Fibroblast of the aortic adventitia (primary cell): ENCODE measurements at regions not wholly inside any gene's neighbourhood (a gene's known extent, or its start where the extent isn't known, plus 50 kb on each side); places are given as distances from the start of the nearest gene placed in this dataset.
"Not testable (repeated sequence)": the region's sequence is repeated elsewhere in the genome, so short reads cannot be mapped to it uniquely, and the experiment has no call there.

Source experiments
- DNase-seq: peaks from one replicate; pipeline ENCODE4 v3.0.0-alpha.2; 2010; ENCODE audit warnings: low read depth
- H3K4me3 ChIP-seq: 2 replicates; pipeline ENCODE4 v1.5.1; 2011; ENCODE audit warnings: low read depth, mild to moderate bottlenecking, control low read depth, low read length, moderate library complexity
- TF ChIP-seq, protein P1 (sequence below): IDR thresholded peaks from 2 replicates; pipeline ENCODE4 v1.5.1; 2011; ENCODE audit warnings: mild to moderate bottlenecking, low read length, control low read depth, inconsistent platforms; ENCODE audit not compliant: insufficient read depth

DNA sequence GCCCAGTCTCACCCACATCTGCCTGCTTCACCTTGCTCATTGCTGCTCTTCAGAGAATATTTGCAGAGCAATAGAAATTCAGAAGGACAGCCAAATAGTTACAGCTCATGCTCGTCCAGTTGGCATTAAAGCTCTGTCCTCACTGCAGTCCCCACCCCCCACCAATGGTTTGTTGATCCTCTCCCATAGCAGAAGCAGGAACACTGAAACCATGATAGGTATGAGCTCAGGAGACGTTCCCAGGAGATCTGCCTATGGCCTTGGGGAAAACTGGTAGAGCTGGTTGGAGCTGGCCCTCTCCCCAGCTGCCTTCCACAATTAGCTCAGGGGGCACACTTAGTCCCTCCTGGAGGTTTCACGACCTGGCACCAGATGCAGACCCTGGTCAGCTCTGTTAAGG lies 68.6 kb upstream of the KMT2C start:
- TF ChIP-seq, protein P1, sequence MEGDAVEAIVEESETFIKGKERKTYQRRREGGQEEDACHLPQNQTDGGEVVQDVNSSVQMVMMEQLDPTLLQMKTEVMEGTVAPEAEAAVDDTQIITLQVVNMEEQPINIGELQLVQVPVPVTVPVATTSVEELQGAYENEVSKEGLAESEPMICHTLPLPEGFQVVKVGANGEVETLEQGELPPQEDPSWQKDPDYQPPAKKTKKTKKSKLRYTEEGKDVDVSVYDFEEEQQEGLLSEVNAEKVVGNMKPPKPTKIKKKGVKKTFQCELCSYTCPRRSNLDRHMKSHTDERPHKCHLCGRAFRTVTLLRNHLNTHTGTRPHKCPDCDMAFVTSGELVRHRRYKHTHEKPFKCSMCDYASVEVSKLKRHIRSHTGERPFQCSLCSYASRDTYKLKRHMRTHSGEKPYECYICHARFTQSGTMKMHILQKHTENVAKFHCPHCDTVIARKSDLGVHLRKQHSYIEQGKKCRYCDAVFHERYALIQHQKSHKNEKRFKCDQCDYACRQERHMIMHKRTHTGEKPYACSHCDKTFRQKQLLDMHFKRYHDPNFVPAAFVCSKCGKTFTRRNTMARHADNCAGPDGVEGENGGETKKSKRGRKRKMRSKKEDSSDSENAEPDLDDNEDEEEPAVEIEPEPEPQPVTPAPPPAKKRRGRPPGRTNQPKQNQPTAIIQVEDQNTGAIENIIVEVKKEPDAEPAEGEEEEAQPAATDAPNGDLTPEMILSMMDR, result no peak
- no peak for DNase-seq
- no peak overlapping the region for H3K4me3 ChIP-seq

DNA sequence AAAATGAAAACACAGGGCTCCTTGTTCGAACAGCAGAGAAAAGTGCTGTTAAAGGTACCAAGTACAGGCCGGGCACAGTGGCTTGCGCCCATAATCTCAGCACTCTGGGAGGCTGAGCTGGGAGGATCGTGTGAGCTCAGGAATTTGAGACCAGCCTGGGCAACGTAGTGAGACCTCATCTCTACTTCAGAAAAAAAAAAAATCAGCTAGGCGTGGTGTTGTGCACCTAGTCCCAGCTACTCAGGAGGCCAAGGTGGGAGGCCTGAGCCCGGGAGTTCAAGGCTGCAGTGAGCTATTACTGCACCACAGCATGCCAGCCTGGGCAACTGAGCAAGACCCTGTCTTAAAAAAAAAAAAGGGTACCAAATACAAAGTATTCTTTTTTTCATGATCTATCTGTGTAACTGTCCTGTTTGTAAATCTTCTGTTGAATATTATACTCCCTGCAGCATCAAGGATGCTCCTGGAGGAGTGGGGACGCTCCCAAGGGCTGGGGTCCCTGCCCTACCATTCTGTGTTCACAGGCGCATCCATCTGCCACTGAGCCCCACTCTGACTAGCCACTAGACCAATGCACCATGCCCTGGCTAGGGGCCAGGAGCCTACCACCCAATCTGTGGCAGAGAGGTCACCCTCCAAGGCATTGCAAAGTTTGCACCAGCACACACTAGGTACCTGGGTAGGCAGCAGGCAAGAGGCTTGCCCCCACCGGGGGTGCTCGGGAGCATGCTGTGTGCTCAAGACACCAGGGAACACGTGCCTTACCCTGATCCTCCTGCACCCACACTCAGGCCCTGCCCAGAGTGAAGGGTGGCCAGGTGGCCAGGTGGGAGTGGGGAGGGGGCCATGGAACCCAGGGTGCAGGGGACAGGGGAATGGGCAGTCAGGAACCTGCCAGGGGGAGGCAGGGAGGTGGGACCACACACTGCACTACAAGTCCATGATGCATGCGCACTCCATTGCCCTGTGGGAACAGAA lies 67.3 kb upstream of the KMT2C start:
- TF ChIP-seq, protein P1, result no peak
- no peak for DNase-seq
- no peak overlapping the region for H3K4me3 ChIP-seq

DNA sequence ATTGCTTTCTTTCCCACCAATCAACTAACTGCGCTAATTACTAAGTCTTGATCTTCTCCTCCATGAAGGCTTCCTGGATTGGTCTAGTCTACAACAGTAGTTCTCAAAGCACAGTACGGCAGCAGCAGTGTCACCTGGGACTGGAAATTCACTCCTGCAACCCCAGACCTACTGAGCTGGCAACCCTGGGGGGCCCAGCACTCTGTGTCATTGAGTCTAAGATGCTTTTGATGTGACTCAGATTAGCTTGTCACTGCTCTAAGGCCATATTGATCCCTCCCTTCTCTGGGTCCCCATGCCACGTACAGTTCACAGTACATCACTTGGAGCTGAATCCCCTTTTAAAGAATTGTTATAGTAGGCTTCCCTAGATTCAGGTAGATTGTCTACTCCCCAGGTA lies 65.7 kb upstream of the KMT2C start:
- no peak for DNase-seq
- H3K4me3 ChIP-seq, result no peak overlapping the region
- TF ChIP-seq, protein P1, result no peak

DNA sequence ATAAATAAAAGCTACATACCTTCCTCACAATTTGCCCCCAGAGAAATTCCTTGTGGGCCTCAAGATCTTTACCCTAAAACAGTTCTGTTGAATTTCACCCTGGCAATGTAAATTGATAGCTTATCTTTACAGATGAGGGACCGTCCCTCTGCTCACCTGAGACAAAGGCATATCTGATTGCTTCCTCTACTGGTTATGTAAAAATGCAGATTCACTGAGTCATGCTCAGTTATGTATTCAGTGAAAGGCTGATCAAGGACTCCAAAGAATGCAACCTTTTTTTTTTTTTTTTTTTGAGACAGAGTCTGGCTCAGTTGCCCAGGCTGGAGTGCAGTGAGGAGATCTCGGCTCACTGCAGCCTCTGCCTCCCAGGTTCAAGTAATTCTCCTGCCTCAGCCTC lies 64.2 kb upstream of the KMT2C start:
- not testable (repeated sequence) for DNase-seq, H3K4me3 ChIP-seq

DNA sequence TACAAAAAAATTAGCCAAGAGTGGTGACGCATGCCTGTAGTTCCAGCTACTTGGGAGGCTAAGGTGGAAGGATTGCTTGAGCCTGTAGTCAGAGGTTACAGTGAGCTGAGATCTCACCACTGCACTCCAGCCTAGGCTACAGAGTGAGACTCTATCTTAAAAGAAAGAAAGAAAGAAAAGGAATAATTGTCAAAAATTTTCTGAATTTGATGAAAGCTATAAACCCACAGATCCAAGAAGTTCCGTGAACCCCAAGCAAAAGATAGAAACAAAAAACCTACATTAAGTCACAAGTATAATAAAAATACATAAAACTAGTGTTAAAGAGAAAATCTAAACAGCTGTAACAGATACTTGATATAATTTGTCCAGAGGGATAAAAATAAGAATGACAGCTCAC lies 60.1 kb upstream of the KMT2C start:
- H3K4me3 ChIP-seq, result no peak overlapping the region
- no peak for DNase-seq
- TF ChIP-seq, protein P1, result no peak

DNA sequence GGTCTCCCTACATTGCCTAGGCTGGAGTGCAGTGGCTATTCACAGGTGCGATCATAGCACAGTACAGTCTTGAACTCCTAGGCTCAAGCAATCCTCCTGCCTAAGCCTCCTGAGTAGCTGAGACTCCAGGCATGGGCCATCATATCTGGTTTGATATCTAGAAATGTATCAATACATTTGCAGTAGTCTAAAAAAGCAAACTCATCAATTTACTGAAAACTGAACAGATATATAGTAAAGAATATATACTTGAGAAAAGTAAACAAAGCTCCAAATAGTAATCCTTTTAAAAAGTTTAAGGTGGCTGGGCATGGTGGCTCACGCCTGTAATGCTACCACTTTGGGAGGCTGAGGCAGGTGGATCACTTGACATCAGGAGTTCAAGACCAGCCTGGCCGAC lies 57.1 kb upstream of the KMT2C start:
- TF ChIP-seq, protein P1, result no peak

DNA sequence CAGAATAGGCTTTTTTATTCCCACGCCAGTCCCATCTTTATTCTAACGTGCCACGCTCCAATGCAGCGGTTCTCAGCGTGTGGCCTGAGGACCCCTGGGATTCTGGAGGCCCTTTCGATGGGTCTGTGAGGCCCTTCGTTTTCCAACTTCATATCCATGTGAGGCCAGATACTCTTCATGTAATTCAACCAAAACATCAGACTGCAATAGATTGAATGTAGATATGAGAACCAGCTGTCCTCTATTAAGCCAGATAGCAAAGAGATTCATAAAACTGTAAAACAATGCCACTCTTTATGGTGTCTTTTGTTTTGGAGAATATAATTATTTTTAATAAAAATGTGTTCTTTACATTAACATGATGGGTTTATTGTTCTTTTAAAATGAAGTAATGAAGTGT lies 53.2 kb upstream of the KMT2C start:
- TF ChIP-seq, protein P1, result no peak
- DNase-seq, result no peak
- H3K4me3 ChIP-seq, result no peak overlapping the region

More for the DNA sequence above, 57.1 kb upstream of the KMT2C start:
- no peak overlapping the region for H3K4me3 ChIP-seq
- DNase-seq, result no peak
